Stimulated activated CD4-positive, alpha-beta T cell treated with anti-CD3 and anti-CD28 coated beads, Interleukin-2, amount 100 ng/mL, for 24 hours (primary cell): ENCODE measurements at regions not wholly inside any gene's neighbourhood (a gene's known extent, or its start where the extent isn't known, plus 50 kb on each side); places are given as distances from the start of the nearest gene placed in this dataset.

Experiments used
- DNase-seq, 2 donors: peaks; one replicate each; pipeline ENCODE4 v3.0.0-alpha.2; 2020

- DNase-seq = no peak
Measured at GRCh38 chr18:32542221-32542798, 71.6 kb upstream of the GAREM1 start.

DNA sequence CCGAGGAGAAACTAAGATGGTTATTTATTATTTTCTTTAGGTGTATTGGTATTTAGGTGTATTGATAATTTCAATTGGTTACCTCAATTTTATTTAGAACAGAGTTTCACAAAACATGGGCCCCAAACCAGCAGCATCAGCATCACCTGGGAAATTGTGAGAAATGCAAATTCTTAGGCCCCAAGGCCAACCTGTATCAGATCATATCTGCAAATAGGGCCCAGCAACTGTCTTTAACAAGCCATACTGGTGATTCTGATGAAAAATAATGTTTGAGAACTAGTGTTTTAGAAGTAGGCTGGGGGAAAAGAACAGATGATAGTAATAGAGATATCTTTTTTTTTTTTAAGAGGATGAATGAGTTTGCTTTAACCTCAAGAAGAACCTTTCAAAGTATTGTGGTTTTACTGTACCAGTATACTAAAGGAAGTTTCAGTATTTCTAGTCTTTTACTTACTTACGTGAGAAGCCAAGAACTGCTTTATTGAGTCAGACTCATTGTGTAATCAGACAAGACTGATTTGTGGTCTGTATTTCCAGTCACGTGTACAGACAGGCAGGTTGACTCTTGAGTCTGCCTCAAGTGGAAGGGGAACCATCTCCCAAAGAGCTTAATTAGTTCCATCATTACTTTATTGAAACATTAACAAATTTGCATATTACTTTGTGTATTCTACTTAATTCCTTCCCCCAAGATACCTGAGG is 60.4 kb upstream of the GAREM1 start:
- DNase-seq = no peak

- no peak for DNase-seq
Measured at GRCh38 chr18:32529722-32530420, 59.2 kb upstream of the GAREM1 start.

DNA sequence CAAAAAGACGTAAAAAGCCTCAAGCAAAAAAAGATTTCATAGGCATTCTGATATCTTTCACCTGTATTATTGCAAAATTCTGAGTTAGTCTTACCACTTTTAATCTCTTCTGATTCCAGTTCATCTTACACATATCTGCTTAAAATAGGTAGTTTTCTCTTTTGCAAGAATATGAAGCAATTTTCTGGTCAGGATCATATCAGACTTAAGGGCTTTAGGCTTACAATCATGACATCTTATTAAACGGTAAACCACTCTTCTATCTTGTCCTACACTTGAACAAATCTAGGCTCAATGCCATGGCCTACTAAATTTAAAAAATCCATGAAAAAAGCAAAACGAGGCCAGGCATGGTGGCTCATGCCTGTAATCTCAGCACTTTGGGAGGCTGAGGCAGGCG is 50.1 kb upstream of the GAREM1 start:
- DNase-seq = no peak
